CD4-positive, alpha-beta T cell treated with Interleukin-15 for 4 hours (primary cell): ENCODE measurements at regions not wholly inside any gene's neighbourhood (a gene's known extent, or its start where the extent isn't known, plus 50 kb on each side); places are given as distances from the start of the nearest gene placed in this dataset.
A peak's percentile ranks its signal among the peaks of the same experiment; 100 is the strongest.
"Not testable (repeated sequence)": the region's sequence is repeated elsewhere in the genome, so short reads cannot be mapped to it uniquely, and the experiment has no call there.

Experiments used
- DNase-seq: peaks from one replicate; pipeline ENCODE4 v3.0.0-alpha.2; 2020; ENCODE audit warnings: low spot score

DNA sequence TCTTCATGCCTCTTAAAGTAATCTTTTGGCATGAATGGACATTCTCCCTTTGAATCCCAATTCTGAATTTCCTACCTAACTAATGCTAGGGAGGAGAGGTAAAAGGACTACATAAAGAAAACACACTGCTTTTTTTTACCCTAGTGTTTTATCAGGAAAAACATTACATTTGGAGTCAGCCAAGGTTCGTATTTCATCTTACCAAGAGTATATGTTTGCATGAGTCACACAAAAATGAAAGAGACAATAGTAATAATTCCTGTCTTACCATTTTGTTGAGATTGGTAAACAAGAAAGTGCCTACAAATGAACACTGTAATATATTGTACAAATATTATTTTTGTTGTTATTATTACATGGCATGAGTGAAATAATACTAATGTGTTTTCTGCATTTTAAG lies 112.9 kb upstream of the WARS2 start:
- DNase-seq = no peak

- DNase-seq = no peak
Measured at GRCh38 chr1:119254067-119254720, 113.7 kb upstream of the WARS2 start.

DNA sequence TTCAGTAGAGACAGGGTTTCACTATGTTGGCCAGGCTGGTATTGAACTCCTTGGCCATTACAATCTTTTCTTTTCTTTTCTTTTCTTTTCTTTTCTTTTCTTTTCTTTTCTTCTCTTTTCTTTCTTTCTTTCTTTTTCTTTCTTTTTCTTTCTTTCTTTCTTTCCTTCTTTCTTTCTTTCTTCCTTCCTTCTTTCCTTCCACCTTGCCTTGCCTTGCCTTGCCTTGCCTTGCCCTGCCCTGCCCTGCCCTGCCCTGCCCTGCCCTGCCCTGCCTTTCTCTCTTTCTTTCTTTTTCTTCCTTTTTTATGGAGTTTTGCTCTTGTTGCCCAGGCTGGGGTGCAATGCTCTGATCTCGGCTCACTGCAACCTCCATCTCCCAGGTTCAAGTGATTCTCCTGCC lies 112.5 kb upstream of the HAO2 start:
- DNase-seq = not testable (repeated sequence)

- no peak for DNase-seq
Measured at GRCh38 chr1:119260506-119260905, 108.1 kb upstream of the HAO2 start.

- DNase-seq = no peak
Measured at GRCh38 chr1:119266386-119266785, 102.2 kb upstream of the HAO2 start.

DNA sequence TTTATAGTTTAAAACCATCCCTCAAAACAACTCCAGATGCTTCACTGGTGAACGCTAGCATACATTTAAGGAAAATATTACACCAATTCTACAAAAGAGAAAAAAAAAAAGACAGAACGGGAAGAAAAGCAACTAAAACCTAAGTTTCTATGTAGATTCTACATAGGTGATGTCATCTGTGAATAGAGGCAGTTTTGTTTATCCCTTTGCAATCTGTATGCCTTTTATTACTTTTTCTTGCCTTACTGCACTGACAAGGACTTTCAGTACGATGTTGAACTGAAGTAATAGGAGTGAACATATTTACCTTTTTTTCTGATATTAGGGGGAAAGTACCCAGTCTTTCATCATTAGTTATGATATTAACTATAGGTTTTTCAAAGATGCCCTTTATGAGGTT lies 101.7 kb upstream of the HAO2 start:
- DNase-seq = no peak

DNA sequence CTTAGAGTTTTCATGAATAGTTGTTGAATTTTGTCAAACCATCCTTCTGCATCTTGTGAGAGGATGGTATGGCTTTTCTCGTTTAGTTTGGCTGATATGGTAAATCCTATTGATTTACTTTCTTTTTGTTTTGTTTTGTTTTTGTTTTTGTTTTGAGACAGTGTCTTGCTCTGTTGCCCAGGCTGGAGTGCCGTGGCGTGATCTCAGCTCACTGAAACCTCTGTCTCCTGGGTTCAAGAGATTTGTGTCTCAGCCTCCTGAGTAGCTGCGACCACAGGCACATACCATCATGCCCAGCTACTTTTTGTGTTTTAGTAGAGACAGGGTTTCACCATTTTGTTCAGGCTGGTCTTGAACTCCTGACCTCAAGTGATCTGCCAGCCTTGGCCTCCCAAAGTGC lies 101.3 kb upstream of the HAO2 start:
- DNase-seq = not testable (repeated sequence)

DNA sequence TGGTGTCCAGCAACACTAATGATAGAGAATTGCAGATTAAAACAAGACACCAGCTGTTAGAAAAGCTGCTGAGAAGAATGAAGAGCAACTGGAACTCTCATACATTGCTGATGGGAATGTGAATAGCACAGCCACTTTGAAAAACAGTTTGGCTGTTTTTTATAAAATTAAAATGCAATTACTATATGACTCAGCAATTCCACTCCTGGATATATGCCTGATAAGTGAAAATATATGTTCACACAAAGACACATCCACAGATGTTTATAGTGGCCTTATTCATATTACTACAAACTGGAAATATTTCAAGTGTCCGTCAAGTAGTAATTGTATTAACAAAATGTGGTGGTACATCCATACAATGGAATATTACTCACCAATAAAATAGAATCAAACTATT lies 99.7 kb upstream of the HAO2 start:
- no peak for DNase-seq

DNA sequence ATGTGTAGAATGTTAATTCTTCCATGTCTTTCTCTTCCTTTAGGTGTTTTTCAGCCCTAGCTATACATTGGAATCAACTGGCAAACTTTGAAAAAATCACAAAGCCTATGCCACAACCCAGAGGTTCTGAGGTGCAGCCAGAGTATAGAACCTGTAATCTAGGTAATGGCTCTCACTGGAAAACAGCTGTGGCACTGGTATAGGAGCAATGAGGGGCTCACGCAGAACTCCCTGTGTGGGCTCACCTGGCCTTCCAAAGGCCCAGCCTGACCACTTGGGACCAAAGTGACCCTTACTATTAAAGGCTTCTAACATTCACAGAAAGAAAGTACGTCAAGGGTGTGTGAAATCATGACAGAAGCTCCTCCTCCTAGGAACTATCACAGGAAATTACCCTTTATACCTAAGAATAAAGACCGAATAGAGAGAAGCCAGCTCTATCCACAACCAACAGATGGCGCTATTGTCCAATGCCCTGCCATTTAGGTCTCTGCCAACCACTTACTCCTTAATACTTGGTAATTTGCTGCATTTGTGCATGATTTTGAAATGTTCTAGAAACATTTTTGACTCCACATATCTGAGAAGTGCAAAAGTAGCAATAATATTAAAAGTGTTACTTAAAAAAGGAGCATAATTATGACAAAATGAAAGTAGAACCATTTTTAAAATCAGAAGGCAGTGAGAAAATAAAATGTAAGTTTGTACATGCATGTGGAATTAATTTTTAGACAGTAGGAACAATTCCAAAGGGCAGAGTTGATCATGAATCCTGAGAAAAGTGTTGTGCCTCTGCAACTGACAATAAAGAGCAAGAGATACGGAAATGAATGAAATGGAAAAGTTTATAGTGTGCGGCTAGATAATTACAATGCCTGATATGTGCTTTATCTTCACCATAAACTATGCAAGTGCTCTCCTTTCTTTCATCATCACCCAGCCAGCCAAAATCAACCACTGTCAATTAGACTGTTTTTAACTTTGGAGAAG lies 93.1 kb upstream of the HAO2 start:
- peak; percentile 26 for DNase-seq

DNA sequence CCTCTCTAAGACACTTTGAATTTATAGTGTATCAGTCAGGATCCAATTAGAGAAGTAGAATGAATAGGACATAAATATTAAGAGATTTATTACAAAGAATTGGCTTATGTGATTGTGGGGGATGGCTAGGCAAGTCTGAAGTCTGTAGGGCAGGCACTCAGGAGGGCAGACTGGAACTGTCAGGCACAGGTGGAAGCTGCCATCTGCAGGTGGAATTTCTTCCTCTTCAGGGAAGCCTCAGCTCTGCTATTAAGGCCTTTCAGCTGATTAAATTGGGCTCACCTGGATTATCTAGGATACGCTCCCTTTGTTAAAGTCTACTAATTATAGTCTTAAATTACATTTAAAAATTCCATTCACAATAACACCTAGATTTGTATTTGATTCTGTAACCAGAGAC lies 92.0 kb upstream of the HAO2 start:
- DNase-seq = no peak

DNA sequence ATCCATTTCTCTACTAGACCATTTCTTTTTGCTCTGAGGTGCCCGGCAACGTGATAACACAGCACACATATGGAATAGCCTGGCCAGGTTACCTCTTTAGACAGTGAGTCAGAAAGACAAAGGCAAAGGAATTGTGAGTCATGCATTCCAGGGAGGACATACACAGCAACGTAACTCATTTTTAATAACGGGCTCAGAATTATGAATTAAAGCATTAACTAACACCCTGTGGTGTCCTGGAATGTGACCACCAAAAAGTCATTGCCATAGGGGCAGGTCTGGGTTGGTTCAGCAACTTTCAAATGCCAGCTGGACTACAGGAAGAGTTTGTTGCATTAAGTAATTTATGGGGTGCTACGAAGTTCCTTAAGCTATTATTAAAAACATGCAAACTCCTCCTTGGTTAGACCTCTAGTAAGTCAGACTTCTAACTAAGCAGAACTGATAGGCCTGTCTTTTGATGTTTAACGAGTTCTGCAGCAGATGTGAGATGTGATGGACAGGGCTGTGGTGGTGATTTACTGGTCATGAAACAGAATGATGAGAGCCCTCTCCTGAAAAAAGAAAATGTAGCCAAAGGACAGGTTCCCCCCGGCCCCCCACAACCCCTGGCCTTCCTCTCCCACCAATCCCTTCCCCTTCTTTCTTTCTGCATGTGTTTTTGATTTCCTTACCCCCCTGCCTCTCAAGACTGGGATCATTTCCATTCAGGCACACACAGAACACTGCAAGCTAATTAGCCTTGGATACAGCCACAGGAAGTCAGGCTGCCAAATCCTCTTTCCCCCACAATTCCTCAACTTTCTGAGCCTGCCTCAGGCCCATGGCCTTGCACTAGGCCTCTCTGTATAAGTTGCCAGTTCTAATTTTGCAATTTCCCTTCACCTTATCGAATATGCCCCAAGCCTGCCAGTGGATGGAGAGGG lies 88.9 kb upstream of the HAO2 start:
- no peak for DNase-seq

DNA sequence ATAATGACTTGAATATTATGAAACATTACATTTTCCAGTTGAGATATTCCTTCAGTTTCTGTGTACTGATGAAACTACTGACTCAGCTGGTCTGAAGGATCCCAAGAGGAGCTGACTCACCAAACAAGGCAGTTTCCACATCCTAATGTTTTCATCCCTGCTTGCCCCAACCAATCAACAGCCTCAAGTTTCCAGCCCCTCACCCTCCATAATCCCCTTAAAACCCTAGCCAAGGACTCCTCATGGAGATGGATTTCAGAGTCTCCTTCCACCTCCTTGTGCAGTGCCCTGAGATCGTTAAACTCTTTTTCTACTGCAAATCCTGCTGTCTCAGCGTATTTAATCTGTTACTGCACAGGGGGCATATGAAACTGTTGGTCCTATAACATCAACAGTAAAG lies 83.1 kb upstream of the HAO2 start:
- DNase-seq = no peak

- peak; percentile 7 for DNase-seq
Measured at GRCh38 chr1:119286587-119287181, 81.9 kb upstream of the HAO2 start.

- no peak for DNase-seq
Measured at GRCh38 chr1:119288751-119289150, 79.8 kb upstream of the HAO2 start.

DNA sequence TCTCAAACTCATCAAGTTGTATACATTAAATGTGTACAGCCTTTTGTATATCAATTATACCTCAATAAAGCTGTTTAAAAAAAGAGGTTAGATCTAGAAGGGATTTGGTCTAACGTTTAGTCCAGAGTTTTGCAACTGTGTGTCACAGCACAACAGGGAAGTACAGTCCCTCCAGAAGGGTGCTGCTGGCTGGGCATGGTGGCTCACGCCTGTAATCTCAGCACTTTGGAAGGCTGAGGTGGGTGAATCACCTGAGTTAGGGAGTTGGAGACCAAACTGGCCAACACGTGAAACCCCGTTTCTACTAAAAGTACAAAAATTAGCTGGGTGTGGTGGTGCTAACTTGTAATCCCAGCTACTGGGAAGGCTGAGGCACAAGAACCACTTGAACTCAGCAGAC lies 78.3 kb upstream of the HAO2 start:
- no peak for DNase-seq

GRCh38 chr1:119291611-119292206 lies 76.9 kb upstream of the HAO2 start:
- DNase-seq = no peak

- no peak for DNase-seq
Measured at GRCh38 chr1:119293797-119294196, 74.8 kb upstream of the HAO2 start.

- DNase-seq = no peak
Measured at GRCh38 chr1:119294199-119294598, 74.4 kb upstream of the HAO2 start.

DNA sequence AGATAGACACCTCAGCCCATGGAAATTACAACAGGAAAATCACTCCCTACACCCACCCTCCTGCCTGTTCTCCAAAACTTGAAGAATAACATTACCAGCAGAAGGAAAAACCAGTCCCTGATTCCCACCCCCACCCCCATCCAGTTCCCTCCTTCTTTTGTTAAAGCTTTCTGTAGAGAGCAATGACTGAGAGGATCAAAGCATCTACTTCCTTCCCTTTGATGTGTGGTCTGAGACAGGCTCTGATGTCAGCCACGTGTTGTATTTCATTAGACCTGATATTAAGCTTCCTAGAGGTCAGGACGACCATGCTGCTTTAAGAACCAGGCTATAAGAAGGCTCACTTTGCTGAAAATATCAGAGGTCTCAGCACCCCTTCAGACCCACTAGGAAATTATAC lies 73.9 kb upstream of the HAO2 start:
- no peak for DNase-seq

DNA sequence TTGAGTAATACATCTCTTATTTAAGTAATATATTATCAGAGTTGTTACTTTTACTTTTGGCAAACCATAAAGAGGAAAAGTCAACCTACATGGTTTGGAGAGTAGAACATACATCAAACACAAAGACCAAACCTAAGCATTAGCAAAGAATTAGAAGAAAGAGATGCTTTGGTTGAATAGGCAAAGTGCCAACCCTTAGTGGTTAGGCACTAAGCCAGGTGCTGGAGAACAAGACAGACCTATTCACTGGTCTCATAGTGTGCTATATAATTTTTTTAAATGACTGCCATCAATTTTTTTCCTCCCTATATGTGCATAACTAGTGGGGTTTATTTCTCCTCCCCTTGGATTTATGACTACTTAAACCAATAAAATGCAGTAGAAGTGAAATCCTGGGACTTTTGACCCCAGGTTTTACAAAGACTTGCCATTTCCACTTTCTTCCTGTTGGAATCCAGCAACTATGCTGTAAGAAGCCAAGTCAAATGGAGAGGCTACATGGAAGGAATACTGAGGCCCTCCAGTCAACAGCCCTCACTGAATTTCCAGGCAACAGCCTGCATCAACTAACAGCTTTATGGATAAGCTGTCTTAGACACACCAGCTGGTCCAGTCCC lies 69.8 kb upstream of the HAO2 start:
- DNase-seq = no peak

DNA sequence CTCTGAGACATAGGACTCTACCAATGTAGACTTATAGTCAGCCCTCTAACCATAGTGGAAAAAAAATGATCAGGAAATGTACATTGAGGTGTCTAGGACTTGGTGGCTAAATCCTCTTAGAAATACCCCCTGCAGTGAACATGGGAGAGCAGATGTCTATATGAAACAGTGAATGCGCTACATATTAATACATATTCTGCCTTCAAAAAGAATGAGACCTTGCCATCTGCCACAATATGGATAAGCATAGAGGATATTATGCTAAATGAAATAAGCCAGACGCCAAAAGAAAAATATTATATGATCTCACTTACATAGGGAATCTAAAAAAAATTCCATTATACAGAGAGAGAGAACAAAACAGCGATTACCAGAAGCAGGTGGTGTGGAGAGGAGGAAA lies 66.6 kb upstream of the HAO2 start:
- DNase-seq = no peak
